ENCODE measurements at regions not wholly inside any gene's neighbourhood (a gene's known extent, or its start where the extent isn't known, plus 50 kb on each side); places are given as distances from the start of the nearest gene placed in this dataset.

- Histone ChIP-seq H3K4me1 (replicated peaks in 1 of 2; ENCODE audit: control insufficient read depth in 2 of 2, insufficient read depth in 2 of 2, low read length in 2 of 2) (no peaks in the 10 kb centered on the region), H2AFZ (ENCODE audit: low read depth, low read length) (no peak overlapping the region), H3K79me2 (ENCODE audit: control insufficient read depth, insufficient read depth, low read length) (no peaks in the 10 kb centered on the region), H4K20me1 (replicated peaks; ENCODE audit: control insufficient read depth, insufficient read depth, low read length) (no peaks in the 10 kb centered on the region), H3K36me3 (ENCODE audit: control insufficient read depth, insufficient read depth, low read length) (no peaks in the 10 kb centered on the region), H3K9me1 (ENCODE audit: control insufficient read depth, insufficient read depth, low read length) (no peaks in the 10 kb centered on the region), H3K4me3 (no peak overlapping the region), H3K9me3 (replicated peaks; ENCODE audit: control insufficient read depth, insufficient read depth, low read depth, low read length) (no peaks in the 10 kb centered on the region; the same call in 1 of the 2 replicates), H3K27ac (ENCODE audit: extremely low read depth, low read depth, low read length) (no peak overlapping the region), H3K4me2 (ENCODE audit: insufficient read depth, low read length) (no peak overlapping the region), H3K9ac (ENCODE audit: insufficient read depth in 1 of 2, low read depth in 2 of 2, low read length in 2 of 2) (no peak overlapping the region), H3K27me3 (ENCODE audit: control insufficient read depth in 2 of 2, insufficient read depth in 2 of 2, low read length in 2 of 2) (no peaks in the 10 kb centered on the region)
- CTCF ChIA-PET (ENCODE audit: low intra/inter-chr PET ratio), result no interaction called here
- in situ Hi-C loops (cut with MboI), result no loop called here
- POLR2A ChIA-PET, result interaction anchor here (0.6 to 0.9 kb wide), 2 partner anchors 12 to 44 kb away, joined by 4 read pairs; no protein-coding TSS in a partner anchor
- BruUV-seq (replicated peaks), result no TSS peak
- intact Hi-C loops (cut with micrococcal nuclease), result no loop called here
- WGBS (ENCODE audit: insufficient coverage, low coverage, missing lambda C conversion rate), result 0% methylated on average over 1 of the region's 1 CpG
- no peak for FAIRE-seq
- TF ChIP-seq MXD1 (CRISPR knock-in tag; IDR thresholded peaks at IDR 0.05; ENCODE audit: borderline replicate concordance, poor library complexity, severe bottlenecking) (no peak), FOXK1 (CRISPR knock-in tag; IDR thresholded peaks at IDR 0.05; ENCODE audit: borderline replicate concordance) (no peak), ZBTB33 (CRISPR knock-in tag; IDR thresholded peaks at IDR 0.05) (no peak), ARNT (IDR thresholded peaks at IDR 0.05) (no peak), GATAD2A (IDR thresholded peaks at IDR 0.05) (no peak), TCF3 (CRISPR knock-in tag; IDR thresholded peaks at IDR 0.05) (no peak), SNAPC5 (CRISPR knock-in tag; IDR thresholded peaks at IDR 0.05) (no peak), YY1 (IDR thresholded peaks at IDR 0.05; ENCODE audit: borderline replicate concordance in 1 of 3, control insufficient read depth in 1 of 3, extremely low read depth in 1 of 3, insufficient read depth in 3 of 3, insufficient read length in 1 of 3, insufficient replicate concordance in 2 of 3, low read depth in 1 of 3, low read length in 2 of 3) (no peak), PURB (CRISPR knock-in tag; IDR thresholded peaks at IDR 0.05; ENCODE audit: low read depth) (no peak), ZNF561 (CRISPR knock-in tag; conservative IDR thresholded peaks at IDR 0.05) (no peak), ZNF282 (CRISPR knock-in tag; IDR thresholded peaks at IDR 0.05) (no peak), POLR2G (IDR thresholded peaks at IDR 0.05; ENCODE audit: low read depth, low read length) (no peak), TCFL5 (CRISPR knock-in tag; conservative IDR thresholded peaks at IDR 0.05) (no peak), MEF2A (IDR thresholded peaks at IDR 0.05; ENCODE audit: control insufficient read depth, low read depth, low read length) (no peak), ZNF124 (CRISPR knock-in tag; IDR thresholded peaks at IDR 0.05) (no peak), U2AF1 (optimal IDR thresholded peaks at IDR 0.05; ENCODE audit: low read depth, low read length) (no peak), SAFB (IDR thresholded peaks at IDR 0.05; ENCODE audit: borderline replicate concordance, low read depth, low read length) (no peak), THAP12 (CRISPR knock-in tag; IDR thresholded peaks at IDR 0.05) (no peak)
- no peak for DNase-seq (ENCODE audit: extremely low read depth in 1 of 4, low spot score in 3 of 4)
- no peak for ATAC-seq
Measured at GRCh38 chr5:82560969-82561368, 282.8 kb upstream of the RPS23 start.
